Neural progenitor cell (in vitro differentiated cells): ENCODE measurements at regions not wholly inside any gene's neighbourhood (a gene's known extent, or its start where the extent isn't known, plus 50 kb on each side); places are given as distances from the start of the nearest gene placed in this dataset.

Experiments
- EZH2 ChIP-seq: fragments of 200-600 bp; sonication (generic); IDR thresholded peaks from 2 replicates; pipeline ENCODE4 v1.6.1; 2017; ENCODE audit warnings: antibody characterized with exemption, mild to moderate bottlenecking, moderate library complexity
- TF ChIP-seq, protein P1 (sequence below): fragments of 200-600 bp; sonication (generic); IDR thresholded peaks from 2 replicates; pipeline ENCODE4 v1.5.1; 2017; ENCODE audit warnings: antibody characterized with exemption, mild to moderate bottlenecking

DNA sequence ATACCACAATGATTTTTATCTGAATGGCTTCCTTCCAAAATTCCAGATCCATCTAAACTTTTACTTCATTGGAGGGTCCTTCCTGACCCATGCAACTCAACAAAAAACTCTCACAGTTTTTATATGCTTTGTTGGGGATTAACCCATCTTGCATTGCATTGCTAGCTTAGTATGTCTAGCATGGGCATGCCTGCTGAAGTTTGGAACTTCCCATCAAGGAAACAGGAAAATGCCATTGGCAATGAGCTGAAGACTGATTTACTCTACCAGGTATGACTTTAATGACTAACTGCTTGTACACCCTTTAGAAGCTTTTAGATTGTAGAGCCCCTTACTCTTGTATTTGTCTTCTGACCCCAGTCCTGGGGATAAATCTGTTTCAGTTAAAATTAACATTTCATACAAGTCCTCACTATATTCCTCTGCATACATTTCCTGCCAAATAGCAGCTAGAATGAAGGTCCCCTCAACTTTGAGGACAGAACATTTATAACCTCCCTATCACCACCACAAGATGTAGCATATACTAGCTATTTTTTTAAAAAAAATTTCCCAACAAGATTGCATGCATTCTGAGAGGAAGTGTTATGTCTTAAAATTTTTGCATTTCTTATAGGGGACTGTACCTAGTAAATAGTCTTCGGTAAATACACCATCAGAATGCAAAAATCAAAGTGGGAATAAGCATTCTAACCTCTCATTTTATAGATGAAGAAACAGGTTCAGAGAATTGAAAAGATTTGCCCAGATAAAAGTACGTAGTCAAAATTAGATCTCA, 52.5 kb upstream of the ATXN3L start:
- TF ChIP-seq, protein P1, sequence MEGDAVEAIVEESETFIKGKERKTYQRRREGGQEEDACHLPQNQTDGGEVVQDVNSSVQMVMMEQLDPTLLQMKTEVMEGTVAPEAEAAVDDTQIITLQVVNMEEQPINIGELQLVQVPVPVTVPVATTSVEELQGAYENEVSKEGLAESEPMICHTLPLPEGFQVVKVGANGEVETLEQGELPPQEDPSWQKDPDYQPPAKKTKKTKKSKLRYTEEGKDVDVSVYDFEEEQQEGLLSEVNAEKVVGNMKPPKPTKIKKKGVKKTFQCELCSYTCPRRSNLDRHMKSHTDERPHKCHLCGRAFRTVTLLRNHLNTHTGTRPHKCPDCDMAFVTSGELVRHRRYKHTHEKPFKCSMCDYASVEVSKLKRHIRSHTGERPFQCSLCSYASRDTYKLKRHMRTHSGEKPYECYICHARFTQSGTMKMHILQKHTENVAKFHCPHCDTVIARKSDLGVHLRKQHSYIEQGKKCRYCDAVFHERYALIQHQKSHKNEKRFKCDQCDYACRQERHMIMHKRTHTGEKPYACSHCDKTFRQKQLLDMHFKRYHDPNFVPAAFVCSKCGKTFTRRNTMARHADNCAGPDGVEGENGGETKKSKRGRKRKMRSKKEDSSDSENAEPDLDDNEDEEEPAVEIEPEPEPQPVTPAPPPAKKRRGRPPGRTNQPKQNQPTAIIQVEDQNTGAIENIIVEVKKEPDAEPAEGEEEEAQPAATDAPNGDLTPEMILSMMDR: no peak
- TF ChIP-seq EZH2: no peak
